ENCODE measurements at regions not wholly inside any gene's neighbourhood (a gene's known extent, or its start where the extent isn't known, plus 50 kb on each side); places are given as distances from the start of the nearest gene placed in this dataset.
"Not testable (repeated sequence)": the region's sequence is repeated elsewhere in the genome, so short reads cannot be mapped to it uniquely, and the experiment has no call there.

- no peak for FAIRE-seq
Measured at GRCh38 chr13:44311011-44311780, 62.4 kb upstream of the SERP2 start.

DNA sequence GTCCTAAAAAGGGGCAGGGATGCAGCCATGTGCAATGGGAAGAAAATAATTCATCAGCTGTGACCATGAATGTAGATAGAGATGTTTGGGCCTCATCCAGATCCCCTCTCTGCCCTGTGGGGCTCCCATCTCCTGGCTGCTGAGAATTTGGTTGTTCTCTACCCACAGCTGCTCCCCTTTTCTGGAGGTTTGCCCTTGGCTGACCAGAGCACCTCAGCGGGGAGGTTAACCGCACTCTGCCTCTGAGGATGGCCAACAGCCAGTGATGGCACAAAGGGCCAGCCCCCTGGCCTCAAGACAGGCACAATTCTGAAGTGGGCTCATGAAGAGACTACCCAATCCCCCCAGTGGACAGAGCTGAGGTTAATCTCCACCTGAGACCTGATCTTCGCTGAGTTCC is 61.5 kb upstream of the SERP2 start:
- FAIRE-seq, result no peak

DNA sequence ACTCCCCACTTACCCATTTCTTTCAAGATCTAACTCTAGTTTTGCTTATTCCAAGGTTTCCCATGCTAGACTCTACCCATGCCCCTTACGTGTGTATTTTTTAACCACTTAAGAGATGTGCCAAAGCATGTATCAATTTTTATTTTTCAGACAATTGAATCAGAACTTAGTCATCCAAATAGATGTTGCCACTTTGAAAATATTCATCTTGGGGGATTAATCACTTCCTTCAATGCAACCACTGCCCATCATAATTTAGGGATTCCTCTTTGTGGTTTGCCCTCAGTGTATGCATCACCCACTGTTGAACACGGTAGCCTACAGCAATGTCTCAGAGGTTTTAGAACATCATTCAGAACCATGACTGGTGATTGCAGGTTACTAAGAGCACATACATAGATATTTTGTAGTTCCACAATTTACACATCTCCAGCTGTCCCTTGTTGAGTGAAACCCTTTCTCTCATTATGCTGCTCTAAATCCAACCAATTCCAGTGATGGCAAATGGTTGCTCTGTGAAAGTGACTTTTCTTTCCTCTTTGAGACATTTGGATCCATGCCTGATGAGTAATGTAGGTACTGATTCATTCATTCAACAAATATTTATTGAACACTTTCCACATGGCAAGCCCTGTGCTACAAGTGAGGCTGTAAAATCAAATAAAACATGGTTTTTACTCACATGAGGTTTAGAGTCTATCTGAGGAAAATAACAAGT is 60.6 kb upstream of the SERP2 start:
- no peak for FAIRE-seq

GRCh38 chr13:44313674-44314073 is 60.0 kb upstream of the SERP2 start:
- FAIRE-seq, result no peak

DNA sequence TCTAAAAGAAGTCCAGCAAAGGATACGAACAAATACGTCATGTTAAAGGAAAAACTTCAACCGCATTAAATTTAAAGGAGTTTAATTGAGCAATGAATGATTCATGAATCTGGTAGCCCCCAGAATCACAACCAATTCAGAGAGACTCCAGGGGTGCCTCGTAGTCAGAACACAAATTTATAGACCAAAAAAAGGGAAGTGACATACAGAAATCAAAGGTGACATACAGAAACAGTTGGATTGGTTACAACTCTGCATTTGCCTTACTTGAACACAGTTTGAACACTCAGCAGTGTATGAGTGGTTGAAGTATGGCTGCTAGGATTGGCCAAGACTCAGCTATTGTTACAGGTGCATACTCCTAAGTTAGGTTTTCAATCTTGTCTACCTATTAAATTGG is 59.5 kb upstream of the SERP2 start:
- FAIRE-seq, result not testable (repeated sequence)

DNA sequence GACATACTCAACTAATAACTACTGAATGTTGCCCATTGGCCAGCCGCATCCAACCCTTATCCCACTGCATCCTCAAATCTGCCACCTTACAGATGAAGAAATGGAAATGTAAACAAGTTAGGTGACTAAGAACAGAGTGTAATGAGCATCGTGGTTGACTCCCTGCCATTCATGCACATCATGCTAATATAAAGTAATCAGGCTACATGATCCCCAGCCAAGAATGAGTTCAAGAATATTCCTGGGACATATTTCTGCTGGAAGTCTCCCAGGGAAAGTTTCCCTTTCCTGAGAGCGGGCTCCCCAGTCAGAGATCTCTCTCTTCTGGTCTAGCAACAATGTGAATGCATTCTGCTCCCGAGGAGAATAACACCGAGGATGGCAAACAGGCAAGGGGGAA is 55.9 kb upstream of the SERP2 start:
- no peak for FAIRE-seq

DNA sequence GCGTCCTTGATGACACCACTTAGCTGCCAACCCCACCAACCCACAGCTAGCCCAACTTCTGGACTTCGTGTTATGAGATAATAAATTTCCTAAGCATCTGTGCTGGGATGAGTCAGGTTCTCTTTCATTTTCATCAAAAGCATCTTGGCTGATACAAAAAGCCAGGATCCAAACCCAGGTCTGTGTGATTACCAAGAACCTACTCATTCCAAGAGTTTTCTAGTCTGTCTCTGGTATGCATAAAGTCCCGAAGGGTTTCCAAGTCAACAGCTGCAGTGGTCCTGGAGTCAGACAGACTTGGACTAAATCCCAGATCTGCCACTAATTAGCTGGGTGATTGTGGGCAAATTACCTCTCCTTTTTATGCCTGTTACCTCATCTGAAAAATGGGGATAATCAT is 55.5 kb upstream of the SERP2 start:
- FAIRE-seq, result no peak

- FAIRE-seq, result no peak
Measured at GRCh38 chr13:44320611-44321010, 53.0 kb upstream of the SERP2 start.

- no peak for FAIRE-seq
Measured at GRCh38 chr13:44321961-44322360, 51.7 kb upstream of the SERP2 start.

GRCh38 chr13:44322928-44323327 is 50.7 kb upstream of the SERP2 start:
- no peak for FAIRE-seq

DNA sequence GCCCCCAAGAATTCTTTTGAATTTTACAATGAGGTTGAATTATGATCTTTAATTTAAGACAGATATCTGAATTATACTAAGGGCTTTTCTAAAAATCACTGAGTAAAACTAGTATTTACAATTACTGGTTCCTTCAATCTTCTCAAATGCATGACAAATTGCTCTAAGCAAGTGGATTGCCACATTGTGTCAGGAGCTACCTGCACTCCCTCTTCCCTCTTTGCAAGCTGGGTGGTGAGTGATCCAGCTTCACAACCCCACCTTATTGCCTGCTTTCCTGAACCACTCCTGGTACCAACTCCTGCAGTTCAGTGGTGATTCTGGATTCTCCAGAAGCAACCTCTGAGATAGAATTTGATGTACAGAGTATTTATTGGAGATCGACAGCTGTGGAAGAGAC is 49.9 kb upstream of the SERP2 start:
- no peak for FAIRE-seq
